Spleen (tissue), 7 donors: ENCODE measurements at regions not wholly inside any gene's neighbourhood (a gene's known extent, or its start where the extent isn't known, plus 50 kb on each side); places are given as distances from the start of the nearest gene placed in this dataset.

Experiments
- CTCF ChIP-seq, 11 experiments: fragments of 200-600 bp in 7 of 11; fragments of 450-650 bp in 4 of 11; sonication (generic) in 4 of 11; IDR thresholded peaks in 8 of 11; conservative IDR thresholded peaks in 3 of 11; 1 replicate in 7 of 11; 2 replicates in 4 of 11; pipeline versions ENCODE4 v1.4.0 to v1.8.0; 2016 to 2021; ENCODE audit warnings: antibody characterized with exemption in 11 of 11, inconsistent platforms in 4 of 11, mild to moderate bottlenecking in 1 of 11
- POLR2AphosphoS5 ChIP-seq, 3 donors: sonication (generic); formaldehyde crosslinking; IDR thresholded peaks; one replicate each; pipeline ENCODE4 v1.5.1; 2017; ENCODE audit warnings: antibody characterized with exemption in 3 of 3
- donor health status: DM: no; HTN: no; CAD: no; lungs with moderate emphysema.
- donor health status: DM: no; HTN: no; CAD: no.
- donor health status: DM: no; HTN: no; CAD: no.

- no peak for TF ChIP-seq CTCF (IDR thresholded peaks at IDR 0.05 in 8 of 11, conservative IDR thresholded peaks at IDR 0.05 in 3 of 11)
- no peak for TF ChIP-seq POLR2AphosphoS5 (IDR thresholded peaks at IDR 0.05)
Measured at GRCh38 chr7:67553378-67553777, 556.7 kb downstream of the TYW1 start.
